GM06990 (cell line): ENCODE measurements at regions not wholly inside any gene's neighbourhood (a gene's known extent, or its start where the extent isn't known, plus 50 kb on each side); places are given as distances from the start of the nearest gene placed in this dataset.

Source experiments
- DNase-seq: peaks from one replicate; pipeline ENCODE4 v3.0.0-alpha.2; 2011; ENCODE audit not compliant: insufficient read length; ENCODE audit errors: extremely low read depth
- H3K27me3 ChIP-seq: replicated peaks from 2 replicates; pipeline ENCODE4 v1.6.0; 2011; ENCODE audit warnings: low read length; ENCODE audit not compliant: control insufficient read depth, insufficient read depth
- H3K36me3 ChIP-seq: 2 replicates; pipeline ENCODE4 v1.5.1; 2011; ENCODE audit warnings: low read length; ENCODE audit not compliant: control insufficient read depth, insufficient read depth
- H3K4me3 ChIP-seq: replicated peaks from 2 replicates; pipeline ENCODE4 v1.5.1; 2011; ENCODE audit warnings: low read depth, mild to moderate bottlenecking, control low read depth, low read length
- TF ChIP-seq, protein P1 (sequence below): IDR thresholded peaks from 2 replicates; pipeline ENCODE4 v1.5.1; 2011; ENCODE audit warnings: low read length, control low read depth, mild to moderate bottlenecking, inconsistent platforms; ENCODE audit not compliant: insufficient read depth, poor library complexity, severe bottlenecking

DNA sequence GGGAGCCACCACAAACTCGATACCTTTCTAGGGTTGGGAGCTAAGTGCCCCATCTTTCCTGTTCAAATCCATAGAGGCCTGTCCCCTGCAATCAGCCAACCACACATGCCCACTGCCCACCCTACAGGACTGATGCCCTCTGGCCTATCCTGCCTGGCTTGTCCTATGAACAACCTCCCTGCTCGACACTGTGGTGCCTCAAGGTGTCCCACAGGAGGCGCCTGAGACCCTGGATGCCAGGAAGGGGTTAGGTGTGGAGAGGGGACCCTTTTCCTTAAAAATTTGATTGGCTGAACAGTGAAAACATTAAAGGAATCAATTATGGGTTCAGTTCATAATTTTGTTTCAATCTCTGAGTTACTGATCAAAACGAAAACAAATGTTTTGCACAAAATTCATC lies 97.3 kb upstream of the FZD10 start:
- TF ChIP-seq, protein P1, sequence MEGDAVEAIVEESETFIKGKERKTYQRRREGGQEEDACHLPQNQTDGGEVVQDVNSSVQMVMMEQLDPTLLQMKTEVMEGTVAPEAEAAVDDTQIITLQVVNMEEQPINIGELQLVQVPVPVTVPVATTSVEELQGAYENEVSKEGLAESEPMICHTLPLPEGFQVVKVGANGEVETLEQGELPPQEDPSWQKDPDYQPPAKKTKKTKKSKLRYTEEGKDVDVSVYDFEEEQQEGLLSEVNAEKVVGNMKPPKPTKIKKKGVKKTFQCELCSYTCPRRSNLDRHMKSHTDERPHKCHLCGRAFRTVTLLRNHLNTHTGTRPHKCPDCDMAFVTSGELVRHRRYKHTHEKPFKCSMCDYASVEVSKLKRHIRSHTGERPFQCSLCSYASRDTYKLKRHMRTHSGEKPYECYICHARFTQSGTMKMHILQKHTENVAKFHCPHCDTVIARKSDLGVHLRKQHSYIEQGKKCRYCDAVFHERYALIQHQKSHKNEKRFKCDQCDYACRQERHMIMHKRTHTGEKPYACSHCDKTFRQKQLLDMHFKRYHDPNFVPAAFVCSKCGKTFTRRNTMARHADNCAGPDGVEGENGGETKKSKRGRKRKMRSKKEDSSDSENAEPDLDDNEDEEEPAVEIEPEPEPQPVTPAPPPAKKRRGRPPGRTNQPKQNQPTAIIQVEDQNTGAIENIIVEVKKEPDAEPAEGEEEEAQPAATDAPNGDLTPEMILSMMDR = no peak
- Histone ChIP-seq H3K4me3 (no peak overlapping the region), H3K36me3 (no peaks in the 10 kb centered on the region), H3K27me3 (no peaks in the 10 kb centered on the region)
- no peak for DNase-seq

DNA sequence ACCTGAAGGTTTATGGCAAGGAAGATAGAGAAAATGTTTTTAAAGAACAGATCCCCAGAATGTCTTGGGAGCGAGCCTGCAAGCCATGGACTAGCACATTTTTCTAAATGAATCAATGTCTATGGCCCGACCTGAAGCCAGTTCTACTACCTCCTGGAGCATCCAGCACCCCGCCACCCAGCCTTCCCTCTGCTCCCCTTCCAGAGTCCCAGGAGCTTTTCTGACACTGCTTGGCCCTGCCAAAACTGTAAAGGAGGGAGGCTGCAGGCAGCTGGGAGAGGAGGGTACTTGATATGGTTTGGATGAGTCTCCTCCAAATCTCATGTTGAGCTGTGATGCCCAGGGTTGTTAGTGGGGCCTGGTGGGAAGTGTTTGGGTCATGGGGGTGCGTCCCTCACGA lies 95.5 kb upstream of the FZD10 start:
- Histone ChIP-seq H3K27me3 (no peaks in the 10 kb centered on the region), H3K36me3 (no peaks in the 10 kb centered on the region), H3K4me3 (no peak overlapping the region)
- DNase-seq = no peak
- TF ChIP-seq, protein P1 = no peak

DNA sequence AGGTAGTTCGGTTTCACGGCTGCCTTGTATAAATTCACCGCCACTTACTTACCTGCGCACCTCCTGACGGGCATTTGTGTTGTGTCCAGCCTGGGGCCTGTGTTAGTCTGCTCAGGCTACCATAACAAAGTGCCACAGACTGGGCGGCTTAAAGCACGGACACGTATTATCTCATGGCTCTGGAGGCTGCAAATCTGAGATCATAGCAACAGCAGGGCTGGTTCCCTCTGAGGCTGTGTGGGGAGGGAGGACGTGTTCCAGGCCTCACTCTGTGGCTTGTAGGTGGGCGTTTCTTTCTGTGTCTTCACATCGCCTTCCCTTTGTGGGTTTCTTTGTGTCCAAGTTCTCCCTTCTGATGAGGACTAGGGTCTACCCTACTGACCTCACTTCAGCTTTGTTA lies 93.5 kb upstream of the FZD10 start:
- Histone ChIP-seq H3K4me3 (no peak overlapping the region), H3K36me3 (no peaks in the 10 kb centered on the region), H3K27me3 (no peaks in the 10 kb centered on the region)
- TF ChIP-seq, protein P1 = no peak
- no peak for DNase-seq

DNA sequence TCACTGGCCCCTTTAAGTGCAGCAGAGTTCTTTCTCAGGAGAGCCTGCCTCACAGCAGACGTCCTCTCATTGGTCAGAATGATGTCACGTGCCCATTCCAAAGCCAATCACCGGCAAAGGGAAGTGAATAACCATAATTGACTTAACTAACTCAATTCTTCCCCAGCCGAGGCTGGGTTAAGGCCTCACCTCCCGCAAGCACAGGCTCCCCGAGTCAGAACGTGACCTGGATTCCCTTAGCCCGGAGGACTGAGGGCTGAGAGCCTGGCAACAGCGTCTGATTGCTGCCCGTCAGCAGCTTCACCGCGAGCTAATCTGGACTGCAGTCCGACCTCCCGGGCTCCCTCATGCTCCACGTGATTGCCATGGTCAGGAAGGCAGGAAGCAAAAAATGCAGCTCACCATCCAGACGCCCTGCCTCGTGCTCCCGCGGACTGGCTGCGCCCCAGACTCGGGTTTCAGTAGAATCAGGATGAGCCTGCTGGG lies 92.1 kb upstream of the FZD10 start:
- H3K4me3 ChIP-seq = no peak overlapping the region
- TF ChIP-seq, protein P1 = no peak
- H3K27me3 ChIP-seq = no peaks in the 10 kb centered on the region
- no peak for DNase-seq
- no peaks in the 10 kb centered on the region for H3K36me3 ChIP-seq

DNA sequence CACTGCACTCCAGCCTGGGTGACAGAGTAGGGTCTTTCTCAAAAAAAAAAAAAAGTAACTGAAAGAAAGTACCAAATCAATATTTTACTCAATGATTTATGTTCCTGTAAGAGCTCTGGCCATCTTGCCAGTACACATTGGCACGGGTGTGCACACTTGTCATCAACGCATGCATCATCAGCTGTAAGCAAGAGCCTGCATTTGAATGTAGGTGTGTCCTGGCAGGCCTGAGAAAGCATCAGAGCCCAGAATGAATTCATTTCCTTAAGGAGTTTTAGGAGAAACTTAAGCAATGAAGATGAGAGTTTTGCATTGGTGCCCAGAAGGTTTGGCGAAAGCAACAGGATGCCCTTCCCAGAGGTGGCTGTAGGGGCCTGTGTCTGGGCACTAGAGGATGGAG lies 88.5 kb upstream of the FZD10 start:
- no peaks in the 10 kb centered on the region for H3K27me3 ChIP-seq
- TF ChIP-seq, protein P1 = no peak
- H3K36me3 ChIP-seq = no peaks in the 10 kb centered on the region
- H3K4me3 ChIP-seq = no peak overlapping the region
- DNase-seq = no peak
